Myocyte (in vitro differentiated cells): ENCODE measurements at regions not wholly inside any gene's neighbourhood (a gene's known extent, or its start where the extent isn't known, plus 50 kb on each side); places are given as distances from the start of the nearest gene placed in this dataset.
"Not testable (repeated sequence)": the region's sequence is repeated elsewhere in the genome, so short reads cannot be mapped to it uniquely, and the experiment has no call there.

Experiments
- DNase-seq: peaks from one replicate; pipeline ENCODE4 v3.0.0-alpha.2; 2012; ENCODE audit warnings: low read depth

DNA sequence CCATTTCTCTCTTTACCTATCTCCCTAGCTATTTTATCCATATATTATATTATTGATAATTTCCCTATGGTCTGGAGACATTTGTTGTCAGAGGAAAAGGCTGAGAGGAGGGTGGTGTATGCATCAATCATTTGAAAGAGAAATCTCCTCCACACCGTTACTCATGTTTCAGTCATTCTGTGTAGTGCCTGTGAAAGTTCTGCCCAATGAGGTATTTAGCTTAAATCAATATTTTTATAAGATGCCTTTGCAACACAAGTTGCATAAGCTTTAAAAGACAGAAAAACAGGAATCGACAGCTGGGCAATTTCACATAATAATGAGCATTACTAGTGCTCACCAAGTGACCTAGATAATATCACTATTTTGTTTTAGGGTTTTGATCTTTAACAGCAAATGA is 363.7 kb upstream of the FSIP2 start:
- DNase-seq = no peak

DNA sequence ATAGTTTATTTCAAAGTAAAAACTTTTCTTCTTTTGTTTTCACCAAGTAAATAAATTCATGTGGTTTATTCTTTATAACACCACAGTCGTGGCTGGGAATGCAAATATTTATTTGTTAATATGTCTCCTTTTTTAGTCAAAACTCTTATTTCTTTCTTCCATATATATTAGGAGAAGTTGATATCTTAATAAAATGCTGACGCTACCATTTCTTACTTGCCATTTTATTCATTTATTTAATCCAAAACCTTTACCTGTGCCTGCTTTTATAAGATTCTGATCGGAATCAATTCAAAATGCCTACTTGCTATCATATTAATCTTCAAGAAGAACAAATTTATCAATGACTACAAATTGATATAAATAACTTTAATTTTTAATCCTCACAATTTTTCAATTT is 362.9 kb upstream of the FSIP2 start:
- no peak for DNase-seq

DNA sequence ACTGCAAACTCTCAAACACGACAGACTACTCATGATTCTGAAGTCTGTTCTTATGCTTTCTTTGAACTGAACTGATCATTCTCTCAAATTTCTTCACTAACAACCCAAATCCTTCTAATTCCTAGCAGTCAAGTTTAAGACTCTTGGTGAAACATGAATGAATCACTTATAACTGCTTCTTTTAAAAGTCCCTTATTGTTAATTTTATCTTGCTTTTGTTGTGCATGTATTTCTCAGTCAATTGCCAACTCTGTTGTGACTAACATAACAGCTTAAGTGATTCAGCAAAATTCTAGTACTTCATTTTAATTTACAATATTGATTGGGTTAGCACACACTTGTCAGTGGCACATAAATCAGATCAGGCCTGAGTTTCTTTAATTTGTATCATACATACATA is 357.0 kb upstream of the FSIP2 start:
- peak; percentile 9 for DNase-seq

DNA sequence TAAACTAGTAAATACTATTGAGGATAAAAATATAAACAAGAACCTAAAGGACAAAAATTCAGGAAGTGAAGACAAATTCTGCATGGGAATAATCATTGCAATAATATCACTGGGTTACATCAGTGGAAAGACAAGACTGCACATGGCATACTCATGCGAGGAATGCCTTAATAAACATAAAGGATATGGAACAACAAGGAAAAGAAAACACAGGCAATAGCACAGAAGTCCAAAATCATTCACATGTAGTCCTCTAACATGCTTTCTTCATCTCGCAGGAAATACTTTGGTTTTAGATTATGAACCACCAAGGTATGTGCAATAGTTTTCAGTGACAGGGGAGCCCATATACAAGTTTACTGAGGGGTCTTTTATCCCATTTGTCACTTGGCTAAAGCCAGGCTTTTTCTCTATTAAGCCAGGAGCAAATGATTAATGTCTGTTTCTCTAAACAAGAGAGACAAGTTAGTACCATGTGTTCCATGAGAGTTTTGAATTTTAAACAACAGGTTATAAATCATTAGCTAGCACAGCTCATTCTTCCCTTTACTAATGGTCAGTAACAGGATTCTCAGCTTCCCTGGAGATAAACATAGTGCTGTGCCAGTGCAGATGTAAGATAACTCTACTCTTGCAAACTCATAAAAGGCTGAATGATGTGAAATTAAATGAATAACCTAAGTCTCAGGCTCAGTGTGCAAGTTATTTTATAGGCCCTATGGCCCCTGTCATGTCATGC is 353.6 kb upstream of the FSIP2 start:
- DNase-seq = no peak

DNA sequence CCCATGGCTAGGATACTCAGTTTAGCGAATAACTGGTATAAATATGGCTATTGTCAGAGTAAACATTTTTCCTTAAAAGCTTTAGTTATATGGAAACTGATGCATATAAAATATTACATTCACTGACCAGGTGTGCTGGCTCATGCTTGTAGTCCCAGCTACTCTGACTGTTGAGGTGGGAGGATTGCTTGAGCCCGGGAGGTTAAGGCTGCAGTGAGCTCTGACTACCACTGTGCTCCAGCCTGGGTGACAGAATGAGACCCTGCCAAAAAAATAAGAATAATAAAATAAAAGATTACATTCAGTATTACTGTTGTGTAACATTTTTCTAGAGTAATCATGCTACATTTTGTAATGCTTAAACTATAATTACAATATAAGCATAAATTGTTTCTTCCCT is 350.4 kb upstream of the FSIP2 start:
- DNase-seq = no peak

DNA sequence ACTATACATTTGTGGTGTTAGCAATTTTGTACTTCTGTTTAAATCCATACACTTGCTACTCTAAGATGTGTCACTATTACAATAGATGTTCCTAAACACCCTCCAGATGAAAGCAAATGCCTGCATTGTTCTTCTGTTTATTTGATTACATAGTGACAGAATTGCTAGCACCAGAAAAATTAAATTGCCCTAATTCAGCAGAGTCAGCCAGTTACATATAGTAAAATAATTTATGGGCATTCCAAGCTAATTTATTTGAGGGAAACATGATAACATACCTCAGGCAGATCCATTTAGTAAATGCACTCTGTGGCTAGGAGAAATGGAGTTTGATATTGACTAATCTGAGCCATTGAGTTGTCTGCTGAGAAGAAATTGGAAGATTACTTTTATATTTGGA is 347.1 kb upstream of the FSIP2 start:
- no peak for DNase-seq

DNA sequence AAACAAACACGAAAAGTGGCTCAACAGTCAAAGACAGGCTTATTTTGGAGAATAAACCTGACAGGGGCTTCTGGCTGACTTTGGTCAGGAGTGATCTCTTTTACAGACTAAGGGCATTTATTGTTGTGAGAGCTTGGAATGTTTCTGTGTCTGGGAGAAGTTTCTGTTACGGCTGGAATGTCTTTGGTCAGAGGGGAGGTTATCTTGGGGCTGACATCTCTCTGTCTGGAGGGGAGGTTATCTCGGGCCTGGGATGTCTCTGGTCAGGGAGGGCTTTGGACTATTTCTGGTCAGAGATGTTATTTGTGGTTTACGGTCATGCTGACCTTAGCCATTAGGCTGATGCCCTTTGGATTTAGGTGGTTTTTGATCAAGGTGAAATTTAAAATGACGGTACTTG is 345.5 kb upstream of the FSIP2 start:
- DNase-seq = peak; percentile 7

DNA sequence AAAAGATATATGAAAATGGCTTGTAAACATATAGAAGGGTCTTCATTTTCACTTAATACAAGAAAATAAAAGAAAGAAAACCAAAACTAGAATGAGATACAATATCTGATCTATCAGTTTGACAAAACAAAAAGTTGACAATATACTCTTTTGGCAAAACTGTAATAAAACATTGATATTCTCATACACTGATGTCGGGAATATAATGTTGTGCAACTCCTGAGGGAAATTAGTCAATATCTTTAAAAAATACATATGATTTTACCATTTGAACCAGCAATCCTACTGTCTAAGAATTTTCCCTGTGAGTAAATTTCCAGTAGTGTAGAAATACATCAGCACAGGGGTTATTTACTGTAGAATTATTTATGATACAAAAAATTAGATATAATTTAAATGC is 336.1 kb upstream of the FSIP2 start:
- DNase-seq = no peak

DNA sequence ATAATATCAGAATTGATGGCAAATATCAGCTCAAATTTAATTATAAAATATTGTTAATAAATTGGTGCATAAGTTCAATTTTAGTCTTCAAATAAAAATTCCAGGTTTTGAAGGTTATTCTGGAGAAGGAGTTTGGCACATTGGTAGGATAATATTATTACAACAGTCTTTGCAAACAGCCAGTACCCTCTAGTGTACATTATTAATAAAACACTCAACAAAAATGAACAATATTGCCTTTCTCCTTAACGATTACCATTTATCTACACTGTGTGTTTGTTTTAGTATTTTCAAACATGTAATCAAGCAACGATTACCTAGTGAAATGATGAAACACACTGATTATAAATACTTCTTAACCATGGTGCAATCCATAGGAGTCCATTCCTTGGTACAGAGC is 334.0 kb upstream of the FSIP2 start:
- DNase-seq = no peak

DNA sequence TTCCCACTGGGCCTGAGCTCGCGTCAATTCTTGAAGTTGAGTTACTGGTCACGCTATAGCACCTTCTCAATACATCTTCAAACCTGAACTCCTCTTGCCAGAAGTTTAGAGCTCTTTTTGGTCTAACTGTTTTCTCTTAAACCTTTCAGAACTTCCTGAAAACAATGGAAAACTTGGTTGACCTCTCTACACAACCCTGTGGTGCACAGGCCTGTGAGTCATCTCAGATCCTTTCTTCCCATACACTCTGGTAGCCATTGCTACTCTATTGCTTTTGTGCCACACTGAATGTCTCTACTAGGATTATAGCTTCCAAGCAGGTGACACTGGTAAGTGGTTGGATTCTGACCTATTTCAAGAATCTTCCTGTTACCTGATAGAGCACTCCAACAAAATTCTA is 321.5 kb upstream of the FSIP2 start:
- DNase-seq = peak; percentile 5

DNA sequence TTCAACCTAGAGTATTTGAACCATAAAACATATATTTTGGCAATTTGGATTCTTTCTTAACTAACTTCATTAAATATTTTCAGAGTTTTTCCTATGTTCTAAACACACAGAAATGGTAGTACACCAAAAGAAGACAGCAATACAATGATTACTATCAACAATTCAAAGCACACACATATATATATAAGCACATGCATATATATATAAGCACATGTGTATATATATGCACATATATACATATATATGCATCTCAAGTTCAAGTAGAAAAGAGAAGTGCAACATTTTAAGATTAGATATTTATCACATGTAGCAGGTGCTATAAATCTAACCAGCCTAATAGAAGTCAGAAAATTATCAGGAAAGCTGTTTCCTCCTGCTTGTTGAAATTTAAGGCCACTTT is 320.9 kb upstream of the FSIP2 start:
- DNase-seq = no peak

DNA sequence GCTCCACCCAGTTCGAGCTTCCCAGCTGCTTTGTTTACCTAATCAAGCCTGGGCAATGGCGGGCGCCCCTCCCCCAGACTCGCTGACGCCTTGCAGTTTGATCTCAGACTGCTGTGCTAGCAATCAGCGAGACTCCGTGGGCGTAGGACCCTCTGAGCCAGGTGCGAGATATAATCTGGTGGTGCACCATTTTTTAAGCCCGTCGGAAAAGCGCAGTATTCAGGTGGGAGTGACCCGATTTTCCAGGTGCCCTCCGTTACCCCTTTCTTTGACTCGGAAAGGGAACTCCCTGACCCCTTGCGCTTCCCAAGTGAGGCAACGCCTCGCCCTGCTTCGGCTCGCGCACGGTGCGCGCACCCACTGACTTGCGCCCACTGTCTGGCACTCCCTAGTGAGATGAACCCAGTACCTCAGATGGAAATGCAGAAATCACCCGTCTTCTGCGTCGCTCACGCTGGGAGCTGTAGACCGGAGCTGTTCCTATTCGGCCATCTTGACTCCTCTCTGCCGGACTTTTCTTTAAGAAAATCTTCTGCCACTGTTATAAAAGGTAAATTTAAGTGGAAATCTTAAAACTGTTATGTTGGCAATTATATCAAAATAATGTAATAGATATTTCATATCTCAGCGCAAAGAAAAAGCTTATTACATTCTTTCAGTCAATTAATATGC is 313.5 kb upstream of the FSIP2 start:
- DNase-seq = not testable (repeated sequence)

DNA sequence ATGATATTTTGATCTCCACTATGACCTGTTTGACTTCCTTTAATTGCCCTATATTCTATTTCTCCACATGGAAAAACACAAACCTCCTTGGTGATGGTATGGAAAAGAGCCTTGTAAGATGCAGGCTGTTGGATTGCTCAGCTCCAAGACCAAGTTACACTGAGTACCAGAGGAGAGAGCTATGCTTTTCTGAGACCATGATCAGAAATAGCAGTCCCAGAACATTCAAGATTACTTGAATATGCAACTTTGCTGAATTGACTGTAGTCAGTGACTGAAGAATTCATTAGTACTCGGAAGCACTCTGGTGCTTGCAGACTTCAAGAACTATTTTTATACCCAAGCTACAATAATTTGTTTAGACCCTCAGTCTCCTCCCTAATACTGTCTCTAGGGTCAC is 310.6 kb upstream of the FSIP2 start:
- no peak for DNase-seq

DNA sequence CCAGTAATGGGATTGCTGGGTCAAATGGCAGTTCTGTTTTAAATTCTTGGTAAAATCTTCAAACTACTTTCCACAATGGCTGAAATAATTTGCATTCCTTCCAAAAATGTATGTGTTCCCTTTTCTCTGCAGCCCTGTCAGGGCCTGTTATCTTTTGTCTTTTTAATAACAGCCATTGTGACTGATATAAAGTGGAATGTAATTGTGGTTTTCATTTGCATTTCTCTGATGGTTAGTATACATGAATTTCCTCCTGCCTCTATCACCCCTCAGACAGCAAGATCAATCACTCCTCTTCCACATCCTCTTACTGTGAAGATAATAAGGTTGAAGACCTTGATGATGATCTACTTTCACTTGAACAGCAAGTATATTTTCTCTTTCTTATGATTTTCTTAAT is 304.8 kb upstream of the FSIP2 start:
- no peak for DNase-seq

DNA sequence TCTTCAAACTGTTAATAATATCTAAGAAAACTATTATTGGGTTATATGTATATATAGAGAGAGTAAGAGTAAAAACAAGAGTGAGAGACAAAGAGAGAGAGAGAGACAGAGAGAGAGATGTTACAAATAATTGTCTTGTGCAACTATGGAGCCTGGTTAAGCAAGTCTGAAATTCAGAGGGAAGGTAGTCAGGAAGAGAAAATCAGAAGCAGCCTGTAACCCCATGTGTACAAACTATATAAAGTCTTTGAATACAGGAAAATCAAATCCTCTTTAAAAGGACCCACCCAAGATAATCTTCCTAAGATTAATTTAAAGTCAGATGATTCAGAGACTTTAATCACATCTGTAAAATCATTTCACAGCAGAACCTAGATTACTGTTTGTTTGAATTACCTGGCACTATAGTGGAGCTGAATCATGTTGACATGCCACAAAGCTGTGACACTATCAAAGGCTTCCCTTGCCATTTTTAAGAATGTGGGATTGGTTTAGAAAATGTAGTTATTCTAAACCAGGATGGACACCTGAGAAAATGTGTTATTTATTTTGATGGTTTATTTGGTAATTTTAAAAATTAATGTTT is 301.7 kb upstream of the FSIP2 start:
- DNase-seq = no peak

DNA sequence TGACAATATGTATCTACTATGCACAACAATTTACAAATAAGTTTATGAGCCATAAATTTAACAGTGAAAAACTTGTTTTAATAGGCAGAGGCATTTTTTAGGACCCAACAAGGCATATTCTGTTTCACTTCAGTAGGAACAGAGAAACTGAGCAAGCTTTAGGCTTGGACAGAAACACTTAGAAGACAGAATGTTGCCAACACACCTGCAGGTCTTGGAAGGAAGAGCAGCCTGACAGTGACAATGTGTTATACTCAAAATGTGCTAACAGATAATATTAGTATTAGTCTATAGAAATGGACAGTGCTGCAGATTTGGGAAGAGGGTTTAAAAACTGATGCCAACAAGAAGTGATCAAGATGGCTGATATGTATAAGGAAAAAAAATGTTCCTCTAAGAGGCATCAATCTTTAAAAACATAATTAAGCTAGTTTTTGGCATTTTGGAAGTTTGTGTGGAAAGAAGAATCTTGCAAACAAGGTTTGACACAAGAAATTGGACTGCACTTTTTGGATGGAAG is 297.1 kb upstream of the FSIP2 start:
- DNase-seq = no peak

DNA sequence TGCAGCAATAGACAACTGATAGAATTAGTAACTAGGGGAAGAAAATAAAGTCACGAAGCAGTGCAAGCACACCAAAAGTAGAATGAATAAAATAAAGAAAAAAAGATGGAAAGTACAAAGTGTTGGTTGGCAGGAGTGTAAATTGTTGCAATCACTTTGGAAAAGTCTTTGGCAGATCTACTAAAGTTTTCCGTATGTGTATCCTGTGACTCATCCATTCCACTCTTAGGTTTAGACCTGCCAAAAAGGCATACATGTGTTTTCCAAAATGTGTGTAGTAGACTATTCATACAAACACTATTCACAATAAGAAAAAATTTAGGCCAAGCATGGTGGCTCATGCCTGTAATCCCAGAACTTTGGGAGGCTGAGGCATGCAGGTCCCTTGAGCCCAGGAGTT is 282.1 kb upstream of the FSIP2 start:
- peak; percentile 24 for DNase-seq

DNA sequence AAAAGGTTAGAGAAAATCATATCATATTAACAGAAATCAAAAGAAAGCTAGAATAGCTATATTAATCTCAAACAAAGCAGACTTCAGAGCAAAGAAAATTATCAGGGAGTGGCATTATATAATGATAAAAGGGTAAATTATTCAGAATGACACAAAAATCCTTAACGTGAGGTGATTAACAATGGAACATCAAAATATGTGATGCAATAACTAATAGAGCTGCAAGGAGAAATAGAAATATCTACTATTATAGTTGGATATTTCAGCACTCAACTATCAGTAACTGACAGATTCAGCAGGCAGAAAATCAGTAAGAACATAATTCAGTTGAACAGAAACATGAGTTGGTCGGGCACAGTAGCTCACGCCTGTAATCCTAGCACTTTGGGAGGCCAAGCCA is 275.1 kb upstream of the FSIP2 start:
- no peak for DNase-seq

DNA sequence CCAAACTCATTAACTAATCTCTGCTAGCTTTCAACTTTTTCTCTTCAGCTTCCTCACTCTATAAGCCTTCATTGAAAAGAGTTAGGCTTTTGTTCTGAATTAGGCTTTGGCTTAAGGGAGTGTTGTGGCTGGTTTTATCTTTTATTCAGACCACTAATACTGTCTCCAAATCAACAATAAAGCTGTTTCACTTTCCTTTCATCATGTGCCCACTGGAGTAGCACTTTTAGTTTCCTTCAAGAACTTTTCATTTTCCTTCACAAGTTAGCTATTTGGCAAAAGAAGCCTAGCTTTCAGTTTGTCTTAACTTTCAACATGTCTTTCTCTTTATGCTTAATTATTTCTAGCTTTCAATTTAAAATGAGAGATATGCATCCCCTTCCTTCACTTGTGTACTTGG is 271.7 kb upstream of the FSIP2 start:
- no peak for DNase-seq

DNA sequence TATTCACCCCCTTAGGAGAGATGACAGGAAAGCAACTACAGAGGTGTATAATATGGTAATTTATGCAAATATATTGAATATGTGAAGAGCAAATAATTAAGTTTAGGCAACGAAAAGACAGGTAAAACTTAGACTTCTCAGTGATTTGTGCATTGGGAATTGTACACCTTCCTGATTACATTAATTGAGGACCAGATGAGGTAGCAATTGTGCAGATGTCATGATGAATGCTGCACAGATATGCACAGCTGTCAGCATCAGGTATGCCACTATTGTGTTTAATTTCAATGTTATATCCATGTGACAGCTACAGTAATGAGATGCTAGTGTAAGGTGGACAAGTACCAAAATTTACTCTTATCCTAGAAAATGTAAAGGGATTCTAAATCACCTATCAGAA is 267.2 kb upstream of the FSIP2 start:
- no peak for DNase-seq

DNA sequence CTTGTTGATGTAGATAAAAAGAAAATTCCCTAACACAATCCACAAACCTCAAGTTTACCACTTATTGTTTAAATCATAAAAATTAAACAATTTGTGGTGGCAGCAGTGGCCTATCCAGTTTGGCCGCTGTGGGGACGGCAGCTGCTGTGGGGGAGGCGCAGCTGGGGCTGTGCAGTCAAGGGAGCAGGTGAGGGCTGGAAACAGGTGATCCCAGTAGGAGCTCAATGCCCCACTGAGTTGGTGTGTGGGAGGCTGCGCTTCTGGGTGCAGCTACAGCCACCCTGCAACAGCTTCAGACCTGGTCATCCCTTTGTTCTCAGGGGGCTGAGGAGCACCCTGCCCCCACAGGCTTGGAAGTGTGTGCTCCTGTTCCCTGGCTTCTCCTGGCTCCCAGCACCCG is 266.0 kb upstream of the FSIP2 start:
- DNase-seq = peak; percentile 24

DNA sequence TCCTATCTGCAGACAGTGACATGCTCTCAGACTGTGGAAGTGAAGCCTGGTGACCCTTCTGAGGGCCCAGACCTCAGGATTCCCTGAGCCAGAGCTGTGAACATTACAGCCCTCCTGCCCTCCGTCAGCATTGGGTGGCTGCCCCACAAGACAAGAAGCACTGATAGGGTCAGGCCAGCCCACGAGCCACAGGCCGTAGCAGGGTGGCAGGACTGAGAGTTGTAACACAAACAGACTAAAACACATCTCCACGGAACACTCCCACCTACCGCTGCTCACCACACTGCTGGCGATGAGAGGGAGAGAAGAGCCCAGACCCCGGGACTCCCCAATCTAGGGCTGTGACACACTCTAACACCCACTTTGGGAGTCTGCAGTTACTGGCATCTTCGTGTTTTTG is 264.8 kb upstream of the FSIP2 start:
- DNase-seq = no peak

DNA sequence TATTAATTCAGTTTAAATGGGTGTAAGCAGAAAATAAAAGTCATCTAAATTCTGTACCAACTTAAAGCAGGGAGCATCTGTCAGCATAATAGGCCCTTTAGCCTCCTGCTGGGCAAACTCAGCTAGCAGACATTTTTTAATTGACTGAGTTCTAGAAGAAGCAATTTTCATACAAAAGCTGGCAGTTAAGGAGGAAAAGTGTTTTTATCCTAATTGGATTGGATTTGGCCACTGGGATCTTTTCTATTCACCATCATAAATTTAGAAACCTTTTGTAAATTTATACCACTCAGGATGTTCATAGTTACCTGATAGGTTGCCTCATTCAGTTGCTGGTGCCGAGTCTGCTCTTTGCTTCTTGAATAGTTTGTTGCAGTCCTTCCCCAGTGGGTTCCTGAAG is 262.7 kb upstream of the FSIP2 start:
- DNase-seq = no peak
